ENCODE measurements at regions not wholly inside any gene's neighbourhood (a gene's known extent, or its start where the extent isn't known, plus 50 kb on each side); places are given as distances from the start of the nearest gene placed in this dataset.

DNA sequence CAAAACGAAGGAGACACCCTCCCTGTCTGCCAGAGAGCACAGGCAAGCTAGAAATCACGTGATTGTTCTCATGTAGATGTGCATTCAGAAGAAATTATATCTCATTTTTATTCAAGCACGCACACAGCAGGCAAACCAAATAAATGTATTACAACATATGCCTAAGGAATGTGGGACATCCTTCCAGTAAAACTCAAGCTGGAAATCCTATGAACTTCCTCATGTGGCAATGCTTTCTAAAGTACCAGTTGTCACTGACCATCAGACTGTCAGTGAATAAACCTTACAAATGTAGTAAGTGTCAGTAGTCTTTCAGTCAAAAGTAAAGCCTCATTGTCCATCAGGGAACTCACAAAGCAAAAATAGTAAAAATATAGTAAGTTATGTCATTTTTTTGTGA lies 350.1 kb upstream of the POM121L12 start:
- TF ChIP-seq, protein P1, sequence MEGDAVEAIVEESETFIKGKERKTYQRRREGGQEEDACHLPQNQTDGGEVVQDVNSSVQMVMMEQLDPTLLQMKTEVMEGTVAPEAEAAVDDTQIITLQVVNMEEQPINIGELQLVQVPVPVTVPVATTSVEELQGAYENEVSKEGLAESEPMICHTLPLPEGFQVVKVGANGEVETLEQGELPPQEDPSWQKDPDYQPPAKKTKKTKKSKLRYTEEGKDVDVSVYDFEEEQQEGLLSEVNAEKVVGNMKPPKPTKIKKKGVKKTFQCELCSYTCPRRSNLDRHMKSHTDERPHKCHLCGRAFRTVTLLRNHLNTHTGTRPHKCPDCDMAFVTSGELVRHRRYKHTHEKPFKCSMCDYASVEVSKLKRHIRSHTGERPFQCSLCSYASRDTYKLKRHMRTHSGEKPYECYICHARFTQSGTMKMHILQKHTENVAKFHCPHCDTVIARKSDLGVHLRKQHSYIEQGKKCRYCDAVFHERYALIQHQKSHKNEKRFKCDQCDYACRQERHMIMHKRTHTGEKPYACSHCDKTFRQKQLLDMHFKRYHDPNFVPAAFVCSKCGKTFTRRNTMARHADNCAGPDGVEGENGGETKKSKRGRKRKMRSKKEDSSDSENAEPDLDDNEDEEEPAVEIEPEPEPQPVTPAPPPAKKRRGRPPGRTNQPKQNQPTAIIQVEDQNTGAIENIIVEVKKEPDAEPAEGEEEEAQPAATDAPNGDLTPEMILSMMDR (IDR thresholded peaks at IDR 0.05; ENCODE audit: insufficient read depth, low read depth, low read length): no peak
- no peak overlapping the region for H3K4me3 ChIP-seq (ENCODE audit: low read depth, low read length)
- DNase-seq (ENCODE audit: low read depth): no peak

DNA sequence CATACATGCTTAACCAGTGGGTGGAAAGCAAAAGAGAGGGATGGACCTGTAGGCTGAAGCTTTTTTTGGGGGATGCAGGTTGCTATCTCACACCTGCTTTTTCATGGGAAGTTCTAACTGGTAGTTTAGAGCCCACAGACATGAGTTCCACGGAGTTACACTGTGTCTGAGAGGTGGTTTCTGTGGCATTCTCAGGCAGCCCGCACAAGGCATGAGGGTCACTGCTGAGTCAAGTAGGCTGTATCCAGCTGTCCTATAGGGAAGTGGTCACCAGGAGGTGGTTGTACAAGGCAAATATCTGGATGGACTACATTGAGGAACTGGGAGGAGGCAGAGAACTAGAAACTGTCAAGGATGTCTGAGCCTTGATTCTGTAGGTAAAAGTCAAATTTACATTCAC lies 351.0 kb upstream of the POM121L12 start:
- DNase-seq (ENCODE audit: low read depth): no peak
- H3K4me3 ChIP-seq (ENCODE audit: low read depth, low read length): no peak overlapping the region
- TF ChIP-seq, protein P1 (IDR thresholded peaks at IDR 0.05; ENCODE audit: insufficient read depth, low read depth, low read length): no peak

- TF ChIP-seq, protein P1 (IDR thresholded peaks at IDR 0.05; ENCODE audit: insufficient read depth, low read depth, low read length): no peak
- no peak overlapping the region for H3K4me3 ChIP-seq (ENCODE audit: low read depth, low read length)
- no peak for DNase-seq (ENCODE audit: low read depth)
Observed at GRCh38 chr7:52682993-52683392, 352.4 kb upstream of the POM121L12 start.

GRCh38 chr7:52670608-52671225 lies 364.7 kb upstream of the POM121L12 start:
- TF ChIP-seq, protein P1 (IDR thresholded peaks at IDR 0.05; ENCODE audit: insufficient read depth, low read depth, low read length): no peak
- no peak overlapping the region for H3K4me3 ChIP-seq (ENCODE audit: low read depth, low read length)
- no peak for DNase-seq (ENCODE audit: low read depth)

DNA sequence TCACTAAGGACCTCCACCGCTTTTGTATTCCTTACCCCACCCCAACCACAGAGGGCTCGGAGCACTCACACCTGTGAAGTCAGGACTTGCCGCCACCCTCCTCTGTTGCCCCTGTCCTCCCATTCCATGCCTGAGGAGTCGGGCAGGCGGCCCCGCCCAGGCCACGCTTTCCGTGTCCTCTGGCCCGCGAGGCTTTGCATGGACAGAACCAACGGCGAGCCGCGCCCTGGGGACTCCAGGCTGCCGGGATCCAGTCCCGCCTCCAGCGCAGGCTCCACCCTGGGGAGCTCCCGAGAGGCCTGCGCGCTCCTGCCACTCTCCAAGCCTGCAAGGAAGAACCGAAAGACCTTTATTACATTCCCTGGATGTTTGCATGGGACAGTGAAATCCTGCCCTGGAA lies 366.4 kb upstream of the POM121L12 start:
- no peak overlapping the region for H3K4me3 ChIP-seq (ENCODE audit: low read depth, low read length)
- DNase-seq (ENCODE audit: low read depth): no peak
- TF ChIP-seq, protein P1 (IDR thresholded peaks at IDR 0.05; ENCODE audit: insufficient read depth, low read depth, low read length): no peak

- TF ChIP-seq, protein P1 (IDR thresholded peaks at IDR 0.05; ENCODE audit: insufficient read depth, low read depth, low read length): no peak
- no peak overlapping the region for H3K4me3 ChIP-seq (ENCODE audit: low read depth, low read length)
Observed at GRCh38 chr7:52668435-52668834, 367.0 kb upstream of the POM121L12 start.

DNA sequence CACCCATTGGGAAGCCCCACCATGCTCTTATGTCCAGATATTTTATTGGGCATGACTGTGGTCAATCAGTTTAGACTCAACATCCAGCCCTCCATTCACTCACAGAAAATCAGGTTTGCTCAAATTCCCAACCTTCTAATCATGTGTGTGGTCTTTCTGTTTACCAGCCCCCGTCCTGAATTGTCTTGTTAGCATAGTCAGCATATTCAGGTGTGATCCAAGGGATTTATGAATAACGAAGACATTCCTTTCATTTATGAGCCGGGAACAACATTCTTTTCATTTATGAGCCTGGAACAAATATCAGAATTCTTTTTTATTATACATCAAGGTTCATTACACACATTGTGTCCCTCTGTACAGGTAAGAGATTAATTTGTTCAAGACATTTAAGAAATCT lies 376.3 kb upstream of the POM121L12 start:
- no peak for DNase-seq (ENCODE audit: low read depth)
- TF ChIP-seq, protein P1 (IDR thresholded peaks at IDR 0.05; ENCODE audit: insufficient read depth, low read depth, low read length): no peak
- no peak overlapping the region for H3K4me3 ChIP-seq (ENCODE audit: low read depth, low read length)

More at GRCh38 chr7:52668435-52668834, 367.0 kb upstream of the POM121L12 start:
- no peak for DNase-seq (ENCODE audit: low read depth)

Measured in fibroblast of villous mesenchyme (primary cell).